ENCODE measurements at regions not wholly inside any gene's neighbourhood (a gene's known extent, or its start where the extent isn't known, plus 50 kb on each side); places are given as distances from the start of the nearest gene placed in this dataset.

GRCh38 chr9:31071606-31072286 lies 1312.7 kb upstream of the ACO1 start:
- H3K4me3 ChIP-seq (ENCODE audit: low read depth, low read length): no peak overlapping the region
- no peak for DNase-seq (ENCODE audit: low read depth)
- no peaks in the 10 kb centered on the region for H3K27me3 ChIP-seq (ENCODE audit: control insufficient read depth, insufficient read depth, low read length)
- TF ChIP-seq, protein P1, sequence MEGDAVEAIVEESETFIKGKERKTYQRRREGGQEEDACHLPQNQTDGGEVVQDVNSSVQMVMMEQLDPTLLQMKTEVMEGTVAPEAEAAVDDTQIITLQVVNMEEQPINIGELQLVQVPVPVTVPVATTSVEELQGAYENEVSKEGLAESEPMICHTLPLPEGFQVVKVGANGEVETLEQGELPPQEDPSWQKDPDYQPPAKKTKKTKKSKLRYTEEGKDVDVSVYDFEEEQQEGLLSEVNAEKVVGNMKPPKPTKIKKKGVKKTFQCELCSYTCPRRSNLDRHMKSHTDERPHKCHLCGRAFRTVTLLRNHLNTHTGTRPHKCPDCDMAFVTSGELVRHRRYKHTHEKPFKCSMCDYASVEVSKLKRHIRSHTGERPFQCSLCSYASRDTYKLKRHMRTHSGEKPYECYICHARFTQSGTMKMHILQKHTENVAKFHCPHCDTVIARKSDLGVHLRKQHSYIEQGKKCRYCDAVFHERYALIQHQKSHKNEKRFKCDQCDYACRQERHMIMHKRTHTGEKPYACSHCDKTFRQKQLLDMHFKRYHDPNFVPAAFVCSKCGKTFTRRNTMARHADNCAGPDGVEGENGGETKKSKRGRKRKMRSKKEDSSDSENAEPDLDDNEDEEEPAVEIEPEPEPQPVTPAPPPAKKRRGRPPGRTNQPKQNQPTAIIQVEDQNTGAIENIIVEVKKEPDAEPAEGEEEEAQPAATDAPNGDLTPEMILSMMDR (IDR thresholded peaks at IDR 0.05; ENCODE audit: insufficient read depth, low read length, poor library complexity, severe bottlenecking): no peak
- H3K36me3 ChIP-seq (ENCODE audit: control insufficient read depth, insufficient read depth, low read length): no peaks in the 10 kb centered on the region

GRCh38 chr9:31078175-31078574 lies 1306.3 kb upstream of the ACO1 start:
- TF ChIP-seq, protein P1 (IDR thresholded peaks at IDR 0.05; ENCODE audit: insufficient read depth, low read length, poor library complexity, severe bottlenecking): no peak
- DNase-seq (ENCODE audit: low read depth): no peak
- no peaks in the 10 kb centered on the region for H3K36me3 ChIP-seq (ENCODE audit: control insufficient read depth, insufficient read depth, low read length)
- no peak overlapping the region for H3K4me3 ChIP-seq (ENCODE audit: low read depth, low read length)
- H3K27me3 ChIP-seq (ENCODE audit: control insufficient read depth, insufficient read depth, low read length): no peaks in the 10 kb centered on the region

GRCh38 chr9:31084350-31084749 lies 1300.1 kb upstream of the ACO1 start:
- TF ChIP-seq, protein P1 (IDR thresholded peaks at IDR 0.05; ENCODE audit: insufficient read depth, low read length, poor library complexity, severe bottlenecking): no peak
- no peaks in the 10 kb centered on the region for H3K27me3 ChIP-seq (ENCODE audit: control insufficient read depth, insufficient read depth, low read length)
- H3K4me3 ChIP-seq (ENCODE audit: low read depth, low read length): no peak overlapping the region
- DNase-seq (ENCODE audit: low read depth): no peak
- no peaks in the 10 kb centered on the region for H3K36me3 ChIP-seq (ENCODE audit: control insufficient read depth, insufficient read depth, low read length)

DNA sequence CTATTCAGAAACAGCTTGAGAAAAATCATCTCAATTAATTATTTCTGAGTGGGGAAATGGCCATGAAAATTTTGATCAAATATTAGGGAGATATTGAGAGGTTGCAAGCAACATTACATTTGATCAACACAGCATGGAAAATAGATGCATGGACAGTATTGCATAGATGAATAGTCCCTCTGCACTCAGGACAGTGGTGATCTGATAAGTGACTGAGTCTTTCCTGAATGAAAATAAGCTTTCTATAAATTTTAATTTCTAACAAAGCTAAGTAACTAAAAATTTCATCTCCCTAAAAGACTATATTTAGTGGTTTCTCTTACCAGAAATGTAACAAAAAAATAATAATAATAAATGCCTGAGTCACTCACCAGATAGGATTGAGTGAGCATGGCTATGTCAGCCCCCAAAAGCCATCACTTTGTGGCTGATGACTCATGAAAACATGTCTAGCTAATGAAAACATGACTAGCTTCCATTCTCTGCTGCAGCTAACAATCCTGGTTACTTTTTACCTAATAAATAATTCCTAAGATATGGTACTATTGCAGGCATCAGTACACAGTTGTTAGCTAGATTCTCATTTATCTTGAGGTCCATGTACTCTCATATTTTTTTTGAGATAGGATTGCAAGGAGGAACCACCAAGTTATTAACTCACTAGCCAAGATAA lies 1294.8 kb upstream of the ACO1 start:
- H3K4me3 ChIP-seq (ENCODE audit: low read depth, low read length): no peak overlapping the region
- H3K27me3 ChIP-seq (ENCODE audit: control insufficient read depth, insufficient read depth, low read length): no peaks in the 10 kb centered on the region
- no peaks in the 10 kb centered on the region for H3K36me3 ChIP-seq (ENCODE audit: control insufficient read depth, insufficient read depth, low read length)
- TF ChIP-seq, protein P1 (IDR thresholded peaks at IDR 0.05; ENCODE audit: insufficient read depth, low read length, poor library complexity, severe bottlenecking): no peak
- DNase-seq (ENCODE audit: low read depth): peak; percentile 78

DNA sequence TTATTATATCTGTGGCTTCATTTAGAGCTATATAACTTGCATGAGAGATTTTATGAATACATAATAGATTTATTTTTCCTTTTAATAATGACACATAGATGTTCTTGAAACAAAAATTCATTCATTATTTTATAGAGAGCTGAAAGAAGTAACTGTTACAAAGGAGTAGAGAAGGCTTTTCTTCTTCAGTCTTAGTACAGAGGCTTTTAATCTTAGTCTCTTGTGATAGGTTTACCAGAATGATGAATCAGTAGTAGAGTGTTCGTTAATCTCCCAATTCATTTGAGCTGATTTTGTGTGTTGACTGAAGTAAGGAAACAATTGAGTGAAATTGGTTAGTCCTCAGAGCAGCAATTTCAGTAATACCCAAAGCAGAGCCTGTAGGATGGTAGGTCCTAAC lies 1284.1 kb upstream of the ACO1 start:
- no peak overlapping the region for H3K4me3 ChIP-seq (ENCODE audit: low read depth, low read length)
- TF ChIP-seq, protein P1 (IDR thresholded peaks at IDR 0.05; ENCODE audit: insufficient read depth, low read length, poor library complexity, severe bottlenecking): no peak
- H3K27me3 ChIP-seq (ENCODE audit: control insufficient read depth, insufficient read depth, low read length): no peaks in the 10 kb centered on the region
- H3K36me3 ChIP-seq (ENCODE audit: control insufficient read depth, insufficient read depth, low read length): no peaks in the 10 kb centered on the region
- no peak for DNase-seq (ENCODE audit: low read depth)

All from kidney epithelial cell (primary cell).